Endothelial cell of umbilical vein (primary cell): ENCODE measurements at regions not wholly inside any gene's neighbourhood (a gene's known extent, or its start where the extent isn't known, plus 50 kb on each side); places are given as distances from the start of the nearest gene placed in this dataset.

ENCODE experiments used
- BruUV-seq: library from RNA; stranded (reverse); fragments of 400-500 nt; replicated peaks from 2 replicates; lab custom pipeline; 2021; lab: Mats Ljungman, UMichigan
- CTCF ChIA-PET: fragments of 300-600, 350-600 bp; sonication (Branson Sonifier 250); formaldehyde crosslinking; loops from one replicate; lab custom pipeline; 2021; ENCODE audit warnings: antibody characterized with exemption, inconsistent platforms; lab: Charles Lee
- POLR2A ChIA-PET: fragments of 300-600, 350-600 bp; sonication (Branson Sonifier 250); formaldehyde crosslinking; loops from one replicate; lab custom pipeline; 2021; ENCODE audit warnings: antibody characterized with exemption, inconsistent platforms; lab: Charles Lee
- DNase-seq: peaks from one replicate; pipeline ENCODE4 v3.0.0-alpha.2; 2011; ENCODE audit warnings: low read depth, low spot score
- FAIRE-seq: peaks from 2 replicates; lab custom pipeline; 2011; peaks lifted over from hg19 to GRCh38; lab: Jason Lieb, UNC
- H2AFZ ChIP-seq: 2 replicates; pipeline ENCODE4 v1.6.0; 2012; ENCODE audit warnings: low read depth, low read length, control low read depth, inconsistent platforms
- H3K27ac ChIP-seq: 2 replicates; pipeline ENCODE4 v1.5.1; 2011; ENCODE audit warnings: low read depth, mild to moderate bottlenecking, control low read depth, low read length, moderate library complexity; ENCODE audit not compliant: insufficient read depth
- H3K27me3 ChIP-seq, 2 experiments: 2 replicates each; pipeline versions ENCODE4 v1.6.0 to v1.6.1; 2011; ENCODE audit warnings: low read length in 2 of 2, mixed read lengths in 1 of 2; ENCODE audit not compliant: control insufficient read depth in 2 of 2, insufficient read depth in 2 of 2
- H3K36me3 ChIP-seq, 2 experiments: 2 replicates in 1 of 2; 3 replicates in 1 of 2; pipeline ENCODE4 v1.5.1; 2011; ENCODE audit warnings: low read length in 2 of 2, mild to moderate bottlenecking in 1 of 2, moderate library complexity in 1 of 2; ENCODE audit not compliant: control insufficient read depth in 2 of 2, insufficient read depth in 2 of 2; ENCODE audit errors: extremely low read depth in 1 of 2
- H3K4me1 ChIP-seq: 3 replicates; pipeline ENCODE4 v1.5.1; 2011; ENCODE audit warnings: mild to moderate bottlenecking, low read length; ENCODE audit not compliant: control insufficient read depth, insufficient read depth; ENCODE audit errors: extremely low read depth
- H3K4me2 ChIP-seq: 2 replicates; pipeline ENCODE4 v1.6.1; 2011; ENCODE audit warnings: low read length, control low read depth, mixed read lengths; ENCODE audit not compliant: insufficient read depth
- H3K4me3 ChIP-seq, 3 experiments: fragments of 200-600 bp in 1 of 3; sonication (generic), shearing (Covaris generic) in 1 of 3; replicated peaks in 1 of 3; 2 replicates each; pipeline ENCODE4 v1.5.1; 2011 to 2016; ENCODE audit warnings: control low read depth in 3 of 3, low read length in 3 of 3, mild to moderate bottlenecking in 2 of 3, inconsistent platforms in 1 of 3, low read depth in 1 of 3, moderate library complexity in 1 of 3; ENCODE audit not compliant: insufficient read depth in 1 of 3
- H3K79me2 ChIP-seq: 2 replicates; pipeline ENCODE4 v1.6.0; 2012; ENCODE audit warnings: low read length, inconsistent platforms; ENCODE audit not compliant: control insufficient read depth, insufficient read depth
- H3K9ac ChIP-seq: replicated peaks from 2 replicates; pipeline ENCODE3; 2011; ENCODE audit warnings: low read length, control low read depth; ENCODE audit not compliant: insufficient read depth; ENCODE audit errors: extremely low read depth
- H3K9me1 ChIP-seq: replicated peaks from 3 replicates; pipeline ENCODE4 v1.6.0; 2011; ENCODE audit warnings: mild to moderate bottlenecking, low read length; ENCODE audit not compliant: control insufficient read depth, insufficient read depth; ENCODE audit errors: extremely low read depth
- H3K9me3 ChIP-seq: replicated peaks from 2 replicates; pipeline ENCODE4 v1.5.1; 2012; ENCODE audit warnings: low read length, inconsistent platforms; ENCODE audit not compliant: control insufficient read depth, insufficient read depth
- H4K20me1 ChIP-seq: replicated peaks from 2 replicates; pipeline ENCODE3; 2011; ENCODE audit warnings: mild to moderate bottlenecking, low read length; ENCODE audit not compliant: control insufficient read depth, insufficient read depth; ENCODE audit errors: extremely low read depth
- CTCF ChIP-seq, 2 donors: IDR thresholded peaks; 1 replicate in 1 of 2; 2 replicates in 1 of 2; pipeline ENCODE4 v1.5.1; 2011; ENCODE audit warnings: low read length in 2 of 2, mild to moderate bottlenecking in 2 of 2, moderate library complexity in 2 of 2, control low read depth in 1 of 2, inconsistent platforms in 1 of 2, low read depth in 1 of 2; ENCODE audit not compliant: insufficient read depth in 1 of 2; ENCODE audit errors: extremely low read depth in 1 of 2
- EZH2 ChIP-seq: IDR thresholded peaks from 2 replicates; pipeline ENCODE4 v1.6.1; 2012; ENCODE audit warnings: borderline replicate concordance, low read depth, mild to moderate bottlenecking, moderate library complexity, low read length, inconsistent platforms; ENCODE audit not compliant: severe bottlenecking
- FOS ChIP-seq: IDR thresholded peaks from 2 replicates; pipeline ENCODE4 v1.6.1; 2011; ENCODE audit warnings: mild to moderate bottlenecking, low read length, moderate library complexity, borderline replicate concordance; ENCODE audit not compliant: insufficient read depth
- JUN ChIP-seq: IDR thresholded peaks from 2 replicates; pipeline ENCODE4 v1.6.1; 2011; ENCODE audit warnings: borderline replicate concordance, low read depth; ENCODE audit not compliant: insufficient read length, insufficient read depth
- MAX ChIP-seq: IDR thresholded peaks from 2 replicates; pipeline ENCODE4 v1.6.1; 2011; ENCODE audit not compliant: insufficient read depth, insufficient read length
- MYC ChIP-seq: IDR thresholded peaks from one replicate; pipeline ENCODE4 v1.6.1; 2011; ENCODE audit warnings: mild to moderate bottlenecking, low read depth, low read length
- POLR2A ChIP-seq: IDR thresholded peaks from 2 replicates; pipeline ENCODE4 v1.6.1; 2012; ENCODE audit warnings: low read depth, mild to moderate bottlenecking, control low read depth, low read length
- POLR2AphosphoS5 ChIP-seq: IDR thresholded peaks from 2 replicates; pipeline ENCODE4 v1.6.1; 2012; ENCODE audit warnings: low read depth, mild to moderate bottlenecking, control low read depth, low read length, moderate library complexity; ENCODE audit not compliant: insufficient read depth
- dilution Hi-C: fragments of 300-500 bp; cut with MboI; formaldehyde crosslinking; loops from one replicate; pipeline ENCODE4 v1.15.0; 2019; ENCODE audit warnings: low sequenced_read_pairs; ENCODE audit not compliant: extremely low pct_ligation_motif_present
- intact Hi-C: fragments of 100-400 bp; cut with micrococcal nuclease; formaldehyde crosslinking; loops from one replicate; pipeline ENCODE4 v1.10.0; 2022

GRCh38 chr4:153036931-153037482 lies 100.9 kb downstream of the FHDC1 start:
- Histone ChIP-seq H3K4me2 (no peak overlapping the region), H3K27me3 (peaks cover 2 to 3% of the 10 kb centered on the region in 2 experiments), H3K36me3 (no peaks in the 10 kb centered on the region), H3K9me3 (no peaks in the 10 kb centered on the region), H3K79me2 (no peaks in the 10 kb centered on the region), H3K27ac (no peak overlapping the region), H2AFZ (no peak overlapping the region), H3K4me3 (no peak overlapping the region), H4K20me1 (no peaks in the 10 kb centered on the region), H3K9ac (no peak overlapping the region), H3K4me1 (no peaks in the 10 kb centered on the region), H3K9me1 (no peaks in the 10 kb centered on the region)
- POLR2A ChIA-PET, result no interaction called here
- FAIRE-seq, result no peak
- no TSS peak for BruUV-seq
- no peak for DNase-seq
- dilution Hi-C loops (no loop called here), intact Hi-C loops (no loop called here)
- TF ChIP-seq MYC, result no peak
- CTCF ChIA-PET, result no interaction called here

- ChIA-PET POLR2A (no interaction called here), CTCF (no interaction called here)
- no TSS peak for BruUV-seq
- Histone ChIP-seq H3K27me3 (peaks cover 2% of the 10 kb centered on the region in 2 experiments), H3K4me2 (no peak overlapping the region), H3K9ac (no peak overlapping the region), H4K20me1 (no peaks in the 10 kb centered on the region), H3K9me1 (no peaks in the 10 kb centered on the region), H3K9me3 (no peaks in the 10 kb centered on the region), H3K27ac (no peak overlapping the region), H3K4me3 (no peak overlapping the region), H3K79me2 (no peaks in the 10 kb centered on the region), H3K4me1 (no peaks in the 10 kb centered on the region), H3K36me3 (no peaks in the 10 kb centered on the region), H2AFZ (no peak overlapping the region)
- FAIRE-seq (peak; percentile 24), DNase-seq (peak; percentile 15)
- TF ChIP-seq CTCF (IDR thresholded peaks at IDR 0.05; ENCODE audit: extremely low read depth in 1 of 2, insufficient read depth in 1 of 2, low read depth in 1 of 2, low read length in 2 of 2), result no peak
- no peak for TF ChIP-seq POLR2AphosphoS5
- TF ChIP-seq FOS, result no peak
- no peak for TF ChIP-seq EZH2
- TF ChIP-seq JUN, result no peak
- TF ChIP-seq POLR2A, result no peak
- TF ChIP-seq MYC, result no peak
- TF ChIP-seq MAX, result no peak
- dilution Hi-C loops, result no loop called here
- intact Hi-C loops, result no loop called here
Measured at GRCh38 chr4:153038623-153039311, 102.6 kb downstream of the FHDC1 start.
